ENCODE measurements at regions not wholly inside any gene's neighbourhood (a gene's known extent, or its start where the extent isn't known, plus 50 kb on each side); places are given as distances from the start of the nearest gene placed in this dataset.

GRCh38 chr6:81003156-81003555, 749.3 kb downstream of the TENT5A start:
- H3K4me1 ChIP-seq (replicated peaks in 1 of 4; ENCODE audit: control insufficient read depth in 3 of 4, insufficient read depth in 4 of 4, low read length in 3 of 4) = no peaks in the 10 kb centered on the region
- peaks cover 2 to 8% of the 10 kb centered on the region in 2 experiments; a peak in 1 of 4 replicates for H3K9me3 ChIP-seq (ENCODE audit: insufficient read depth in 2 of 2, low read depth in 1 of 2, low read length in 1 of 2)
- no peaks in the 10 kb centered on the region for H3K27me3 ChIP-seq (replicated peaks in 1 of 4; ENCODE audit: control insufficient read depth in 3 of 4, extremely low read depth in 1 of 4, insufficient read depth in 3 of 4, low read length in 3 of 4)
- no peaks in the 10 kb centered on the region for H3K79me1 ChIP-seq (ENCODE audit: low read depth, low read length)
- H3K79me2 ChIP-seq (ENCODE audit: control insufficient read depth in 1 of 2, insufficient read depth in 2 of 2, low read length in 2 of 2) = no peaks in the 10 kb centered on the region
- no peak overlapping the region for H4K5ac ChIP-seq (ENCODE audit: insufficient read length, low read depth, low read length)
- no peaks in the 10 kb centered on the region for H3K23me2 ChIP-seq (ENCODE audit: low read depth, low read length)
- POLR2A ChIA-PET (ENCODE audit: partially characterized antibody) = no interaction called here
- 89% methylated on average over 2 of the region's 2 CpGs; no CpG with 5 or more reads in 1 of the 2 experiments for WGBS, 2 experiments (ENCODE audit: extremely low coverage in 1 of 2, insufficient coverage in 1 of 2, insufficient read length in 1 of 2, insufficient replicate concordance in 2 of 2, low coverage in 1 of 2, low lambda C conversion rate in 2 of 2, missing lambda C conversion rate in 1 of 2)
- H3K4me2 ChIP-seq (ENCODE audit: insufficient read depth in 1 of 2, low read depth in 2 of 2, low read length in 2 of 2) = no peak overlapping the region
- no peak overlapping the region for H2BK20ac ChIP-seq (ENCODE audit: low read length)
- no peak overlapping the region for H2BK120ac ChIP-seq (replicated peaks; ENCODE audit: low read depth, low read length)
- H2BK12ac ChIP-seq (ENCODE audit: low read depth, low read length) = no peak overlapping the region
- H4K91ac ChIP-seq (replicated peaks; ENCODE audit: insufficient read length, low read length) = no peak overlapping the region
- no peaks in the 10 kb centered on the region for H3K36me3 ChIP-seq (ENCODE audit: control insufficient read depth in 2 of 4, insufficient read depth in 4 of 4, low read length in 3 of 4)
- no peak overlapping the region for H3K9ac ChIP-seq (replicated peaks in 1 of 4; ENCODE audit: extremely low read depth in 1 of 4, low read depth in 3 of 4, low read length in 3 of 4)
- no peak overlapping the region for H3K56ac ChIP-seq (replicated peaks; ENCODE audit: insufficient read length, low read depth, low read length)
- H4K20me1 ChIP-seq (replicated peaks in 1 of 2; ENCODE audit: control insufficient read depth in 1 of 2, insufficient read depth in 2 of 2, low read length in 2 of 2) = no peaks in the 10 kb centered on the region
- H2AFZ ChIP-seq (ENCODE audit: low read length) = no peak overlapping the region
- no peak overlapping the region for H2BK5ac ChIP-seq (ENCODE audit: low read depth, low read length)
- H3K14ac ChIP-seq (ENCODE audit: insufficient read length) = no peak overlapping the region
- FAIRE-seq = no peak
- no peak overlapping the region for H3K18ac ChIP-seq (ENCODE audit: extremely low read depth, low read length)
- no peak overlapping the region for H3K23ac ChIP-seq (ENCODE audit: insufficient read length)
- no peak for DNase-seq (ENCODE audit: low read depth in 1 of 2, low spot score in 2 of 2)
- no peak overlapping the region for H2BK15ac ChIP-seq (ENCODE audit: low read length)
- no peak overlapping the region for H3K27ac ChIP-seq (ENCODE audit: low read depth, low read length)
- no peak overlapping the region for H3K4ac ChIP-seq (replicated peaks; ENCODE audit: insufficient read length, low read depth, low read length)
- CTCF ChIA-PET (ENCODE audit: partially characterized antibody) = no interaction called here
- no peak overlapping the region for H3K4me3 ChIP-seq (ENCODE audit: extremely low read depth in 1 of 4, insufficient read depth in 2 of 4, low read depth in 3 of 4, low read length in 4 of 4)
- no peak overlapping the region for H4K8ac ChIP-seq (ENCODE audit: extremely low read depth, insufficient read depth, low read length)
- no peak overlapping the region for H2AK5ac ChIP-seq (ENCODE audit: low read depth, low read length)
- TF ChIP-seq JUN (IDR thresholded peaks at IDR 0.05; ENCODE audit: low read depth, low read length) (no peak), CTCF (IDR thresholded peaks at IDR 0.05; ENCODE audit: control extremely low read depth in 1 of 3, insufficient read depth in 1 of 3, low read depth in 1 of 3, low read length in 3 of 3) (no peak), CTBP2 (IDR thresholded peaks at IDR 0.05; ENCODE audit: borderline replicate concordance, insufficient read depth, insufficient read length, low read length) (no peak), GABPA (IDR thresholded peaks at IDR 0.05; ENCODE audit: borderline replicate concordance, insufficient read depth, low read length) (no peak), POU5F1 (IDR thresholded peaks at IDR 0.05; ENCODE audit: low read depth, low read length) (no peak), ZNF274 (IDR thresholded peaks at IDR 0.05; ENCODE audit: borderline replicate concordance, extremely low read depth, low read length) (no peak), MAFK (IDR thresholded peaks at IDR 0.05; ENCODE audit: low read depth, low read length) (no peak), RAD21 (IDR thresholded peaks at IDR 0.05 in 1 of 2, conservative IDR thresholded peaks at IDR 0.05 in 1 of 2; ENCODE audit: low read depth in 2 of 2, low read length in 2 of 2) (no peak), TCF12 (IDR thresholded peaks at IDR 0.05; ENCODE audit: low read depth, low read length) (no peak), EGR1 (IDR thresholded peaks at IDR 0.05; ENCODE audit: borderline replicate concordance, low read depth, low read length) (no peak), SP2 (IDR thresholded peaks at IDR 0.05; ENCODE audit: low read length) (no peak), HDAC6 (IDR thresholded peaks at IDR 0.05; ENCODE audit: low read depth, low read length) (no peak), BACH1 (IDR thresholded peaks at IDR 0.05; ENCODE audit: low read length) (no peak)

All from H1 (cell line).